Astrocyte (in vitro differentiated cells and primary cell): ENCODE measurements at regions not wholly inside any gene's neighbourhood (a gene's known extent, or its start where the extent isn't known, plus 50 kb on each side); places are given as distances from the start of the nearest gene placed in this dataset.

Experiments
- DNase-seq: peaks from one replicate; pipeline ENCODE4 v3.0.0-alpha.2; 2010; ENCODE audit warnings: low read depth
- FAIRE-seq: peaks from 2 replicates; lab custom pipeline; 2011; peaks lifted over from hg19 to GRCh38; lab: Jason Lieb, UNC
- H2AFZ ChIP-seq: 2 replicates; pipeline ENCODE4 v1.6.0; 2012; ENCODE audit warnings: low read depth, low read length, inconsistent platforms
- H3K27ac ChIP-seq: 2 replicates; pipeline ENCODE4 v1.5.1; 2011; ENCODE audit warnings: low read depth, low read length, inconsistent platforms
- H3K27me3 ChIP-seq: 2 replicates; pipeline ENCODE4 v1.6.0; 2011; ENCODE audit warnings: low read length, inconsistent platforms; ENCODE audit not compliant: insufficient read depth
- H3K36me3 ChIP-seq: 2 replicates; pipeline ENCODE4 v1.5.1; 2011; ENCODE audit warnings: low read length, inconsistent platforms; ENCODE audit not compliant: insufficient read depth
- H3K4me1 ChIP-seq: 2 replicates; pipeline ENCODE4 v1.5.1; 2011; ENCODE audit warnings: low read length, inconsistent platforms; ENCODE audit not compliant: insufficient read depth
- H3K4me2 ChIP-seq: 2 replicates; pipeline ENCODE4 v1.6.0; 2012; ENCODE audit warnings: low read length, inconsistent platforms
- H3K4me3 ChIP-seq: 2 replicates; pipeline ENCODE4 v1.5.1; 2011; ENCODE audit warnings: low read depth, mild to moderate bottlenecking, low read length, inconsistent platforms; ENCODE audit not compliant: insufficient read depth
- H3K79me2 ChIP-seq: 2 replicates; pipeline ENCODE4 v1.6.0; 2012; ENCODE audit warnings: mild to moderate bottlenecking, low read length, inconsistent platforms; ENCODE audit not compliant: insufficient read depth
- H3K9ac ChIP-seq: 2 replicates; pipeline ENCODE4 v1.6.0; 2012; ENCODE audit warnings: mild to moderate bottlenecking, low read length, inconsistent platforms
- H3K9me3 ChIP-seq: 2 replicates; pipeline ENCODE4 v1.5.1; 2012; ENCODE audit warnings: low read depth, mild to moderate bottlenecking, low read length, inconsistent platforms; ENCODE audit not compliant: insufficient read depth
- H4K20me1 ChIP-seq: 2 replicates; pipeline ENCODE4 v1.6.0; 2012; ENCODE audit warnings: low read length, inconsistent platforms; ENCODE audit not compliant: insufficient read depth
- H3K27ac Mint-ChIP-seq: one replicate; pipeline ENCODE4 v1.8.0; 2021; ENCODE audit warnings: mild to moderate bottlenecking, mixed read lengths; ENCODE audit not compliant: unreplicated experiment
- H3K27me3 Mint-ChIP-seq: one replicate; pipeline ENCODE4 v1.8.0; 2021; ENCODE audit warnings: low read depth, mixed read lengths; ENCODE audit not compliant: unreplicated experiment
- H3K36me3 Mint-ChIP-seq: one replicate; pipeline ENCODE4 v1.8.0; 2021; ENCODE audit warnings: low read depth, mixed read lengths; ENCODE audit not compliant: unreplicated experiment
- H3K4me1 Mint-ChIP-seq: one replicate; pipeline ENCODE4 v1.8.0; 2021; ENCODE audit warnings: low read depth, mixed read lengths; ENCODE audit not compliant: unreplicated experiment
- H3K4me3 Mint-ChIP-seq: one replicate; pipeline ENCODE4 v1.8.0; 2021; ENCODE audit warnings: mild to moderate bottlenecking, moderate library complexity, mixed read lengths; ENCODE audit not compliant: unreplicated experiment
- H3K9me3 Mint-ChIP-seq: one replicate; pipeline ENCODE4 v1.8.0; 2021; ENCODE audit warnings: mild to moderate bottlenecking, mixed read lengths; ENCODE audit not compliant: unreplicated experiment
- EZH2 ChIP-seq: IDR thresholded peaks from 2 replicates; pipeline ENCODE4 v1.6.1; 2012; ENCODE audit warnings: mild to moderate bottlenecking, low read length, inconsistent platforms; ENCODE audit not compliant: insufficient read depth
- TF ChIP-seq, protein P1 (sequence below): IDR thresholded peaks from 2 replicates; pipeline ENCODE4 v1.5.1; 2011; ENCODE audit warnings: low read depth, mild to moderate bottlenecking, inconsistent platforms, low read length, moderate library complexity; ENCODE audit not compliant: insufficient read depth

DNA sequence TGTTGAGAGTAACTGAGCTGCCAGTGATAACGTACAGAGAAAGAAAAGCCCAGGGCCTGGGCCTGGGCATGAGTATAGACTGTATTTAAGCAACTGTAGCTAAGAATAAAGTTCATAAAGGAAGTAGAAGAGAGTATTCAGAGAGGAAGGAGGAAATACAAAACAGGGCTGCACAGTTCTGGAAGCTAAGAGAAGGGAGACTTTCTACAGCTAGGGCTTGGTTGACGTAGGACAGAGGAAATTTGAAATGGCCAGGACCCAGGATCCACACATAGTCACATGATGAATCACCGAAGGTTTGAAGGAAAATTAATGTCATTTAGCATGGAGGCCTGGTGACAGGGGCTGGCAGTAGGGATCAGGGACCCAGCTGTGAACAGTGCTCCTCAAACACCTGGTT lies 66.7 kb downstream of the ARL4A start:
- no peaks in the 10 kb centered on the region for H4K20me1 ChIP-seq
- H3K27ac ChIP-seq: no peak overlapping the region
- no peak overlapping the region for H3K9ac ChIP-seq
- H3K9me3 ChIP-seq: no peaks in the 10 kb centered on the region
- peak overlapping the region; percentile 26 for H2AFZ ChIP-seq
- Mint-ChIP-seq H3K36me3 (no peaks in the 10 kb centered on the region), H3K4me1 (peaks cover 9% of the 10 kb centered on the region), H3K9me3 (no peaks in the 10 kb centered on the region), H3K27ac (peak overlapping the region; percentile 1), H3K4me3 (no peak overlapping the region), H3K27me3 (no peaks in the 10 kb centered on the region)
- no peaks in the 10 kb centered on the region for H3K79me2 ChIP-seq
- TF ChIP-seq, protein P1, sequence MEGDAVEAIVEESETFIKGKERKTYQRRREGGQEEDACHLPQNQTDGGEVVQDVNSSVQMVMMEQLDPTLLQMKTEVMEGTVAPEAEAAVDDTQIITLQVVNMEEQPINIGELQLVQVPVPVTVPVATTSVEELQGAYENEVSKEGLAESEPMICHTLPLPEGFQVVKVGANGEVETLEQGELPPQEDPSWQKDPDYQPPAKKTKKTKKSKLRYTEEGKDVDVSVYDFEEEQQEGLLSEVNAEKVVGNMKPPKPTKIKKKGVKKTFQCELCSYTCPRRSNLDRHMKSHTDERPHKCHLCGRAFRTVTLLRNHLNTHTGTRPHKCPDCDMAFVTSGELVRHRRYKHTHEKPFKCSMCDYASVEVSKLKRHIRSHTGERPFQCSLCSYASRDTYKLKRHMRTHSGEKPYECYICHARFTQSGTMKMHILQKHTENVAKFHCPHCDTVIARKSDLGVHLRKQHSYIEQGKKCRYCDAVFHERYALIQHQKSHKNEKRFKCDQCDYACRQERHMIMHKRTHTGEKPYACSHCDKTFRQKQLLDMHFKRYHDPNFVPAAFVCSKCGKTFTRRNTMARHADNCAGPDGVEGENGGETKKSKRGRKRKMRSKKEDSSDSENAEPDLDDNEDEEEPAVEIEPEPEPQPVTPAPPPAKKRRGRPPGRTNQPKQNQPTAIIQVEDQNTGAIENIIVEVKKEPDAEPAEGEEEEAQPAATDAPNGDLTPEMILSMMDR: no peak
- TF ChIP-seq EZH2: no peak
- no peak overlapping the region for H3K4me2 ChIP-seq
- no peaks in the 10 kb centered on the region for H3K36me3 ChIP-seq
- H3K4me1 ChIP-seq: peaks cover 5% of the 10 kb centered on the region
- DNase-seq: peak; percentile 56
- no peaks in the 10 kb centered on the region for H3K27me3 ChIP-seq
- H3K4me3 ChIP-seq: no peak overlapping the region
- no peak for FAIRE-seq

DNA sequence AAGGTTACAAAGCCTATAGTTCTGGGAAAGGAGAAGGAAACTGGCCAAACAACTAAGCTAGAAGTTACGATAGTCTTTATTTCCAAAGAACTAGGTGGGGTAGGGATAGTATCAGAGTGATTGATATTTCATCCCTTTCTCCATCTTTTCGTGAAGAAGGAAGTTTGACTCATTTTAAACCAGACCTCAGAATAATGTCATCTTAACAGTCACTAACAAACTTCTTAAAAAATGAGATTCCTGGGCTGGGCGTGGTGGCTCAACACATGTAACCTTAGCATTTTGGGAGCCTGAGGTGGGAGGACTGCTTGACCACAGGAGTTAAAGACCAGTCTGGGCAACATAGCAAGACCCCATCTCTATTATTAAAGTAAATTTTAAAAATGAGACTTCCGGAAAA lies 69.4 kb downstream of the ARL4A start:
- no peak overlapping the region for H3K4me3 Mint-ChIP-seq
- peaks cover 9% of the 10 kb centered on the region for H3K4me1 Mint-ChIP-seq
- no peaks in the 10 kb centered on the region for H3K9me3 ChIP-seq
- no peak overlapping the region for H3K27ac Mint-ChIP-seq
- no peaks in the 10 kb centered on the region for H3K36me3 Mint-ChIP-seq
- H3K27me3 Mint-ChIP-seq: no peaks in the 10 kb centered on the region
- H2AFZ ChIP-seq: no peak overlapping the region
- H3K79me2 ChIP-seq: no peaks in the 10 kb centered on the region
- FAIRE-seq (no peak), DNase-seq (peak; percentile 76)
- no peak overlapping the region for H3K4me3 ChIP-seq
- no peaks in the 10 kb centered on the region for H3K27me3 ChIP-seq
- TF ChIP-seq, protein P1: no peak
- TF ChIP-seq EZH2: no peak
- no peaks in the 10 kb centered on the region for H3K36me3 ChIP-seq
- H3K9ac ChIP-seq: no peak overlapping the region
- H3K4me2 ChIP-seq: no peak overlapping the region
- no peaks in the 10 kb centered on the region for H4K20me1 ChIP-seq
- H3K4me1 ChIP-seq: peaks cover 5% of the 10 kb centered on the region
- peak overlapping the region; percentile 41 for H3K27ac ChIP-seq
- H3K9me3 Mint-ChIP-seq: peaks cover 9% of the 10 kb centered on the region

DNA sequence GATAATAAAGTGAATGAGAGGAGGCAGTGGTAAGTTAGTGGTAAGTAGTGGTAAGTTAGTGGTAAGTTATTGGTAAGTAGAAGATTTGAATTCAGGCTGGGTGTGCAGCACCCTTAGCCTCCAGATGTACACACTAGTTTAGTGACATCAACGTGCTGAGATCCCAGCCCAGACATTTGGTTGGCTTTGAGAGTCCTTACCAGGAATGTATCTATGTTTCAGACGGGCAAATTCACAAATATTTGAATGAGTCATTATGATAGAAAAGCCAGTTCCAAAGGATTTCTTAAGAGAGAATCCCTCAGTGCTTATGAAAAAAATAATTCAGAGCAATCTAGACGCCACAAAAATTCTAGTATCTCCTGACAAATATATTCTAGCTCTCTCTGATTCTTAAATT lies 70.0 kb downstream of the ARL4A start:
- no peak overlapping the region for H3K4me3 ChIP-seq
- H3K27me3 Mint-ChIP-seq: no peaks in the 10 kb centered on the region
- no peaks in the 10 kb centered on the region for H3K36me3 ChIP-seq
- peak overlapping the region; percentile 41 for H3K27ac ChIP-seq
- no peak overlapping the region for H3K9ac ChIP-seq
- DNase-seq (peak; percentile 93), FAIRE-seq (peak; percentile 54)
- H3K27ac Mint-ChIP-seq: peak overlapping the region; percentile 6
- H3K79me2 ChIP-seq: no peaks in the 10 kb centered on the region
- H3K27me3 ChIP-seq: no peaks in the 10 kb centered on the region
- no peaks in the 10 kb centered on the region for H3K9me3 ChIP-seq
- TF ChIP-seq, protein P1: no peak
- TF ChIP-seq EZH2: no peak
- peaks cover 5% of the 10 kb centered on the region for H3K4me1 ChIP-seq
- H3K9me3 Mint-ChIP-seq: peaks cover 9% of the 10 kb centered on the region
- no peaks in the 10 kb centered on the region for H4K20me1 ChIP-seq
- no peak overlapping the region for H3K4me3 Mint-ChIP-seq
- peaks cover 9% of the 10 kb centered on the region for H3K4me1 Mint-ChIP-seq
- peak overlapping the region; percentile 19 for H2AFZ ChIP-seq
- peak overlapping the region; percentile 42 for H3K4me2 ChIP-seq
- H3K36me3 Mint-ChIP-seq: no peaks in the 10 kb centered on the region
